ENCODE measurements at regions not wholly inside any gene's neighbourhood (a gene's known extent, or its start where the extent isn't known, plus 50 kb on each side); places are given as distances from the start of the nearest gene placed in this dataset.

- no peak for DNase-seq (ENCODE audit: low read depth)
Observed at GRCh38 chr2:158905341-158905740, 63.1 kb upstream of the TANC1 start.

- DNase-seq (ENCODE audit: low read depth): no peak
Observed at GRCh38 chr2:158905784-158906183, 62.7 kb upstream of the TANC1 start.

GRCh38 chr2:158907926-158908456 lies 60.4 kb upstream of the TANC1 start:
- no peak for DNase-seq (ENCODE audit: low read depth)

GRCh38 chr2:158912112-158912511 lies 56.3 kb upstream of the TANC1 start:
- DNase-seq (ENCODE audit: low read depth): no peak

GRCh38 chr2:158912765-158913164 lies 55.7 kb upstream of the TANC1 start:
- DNase-seq (ENCODE audit: low read depth): no peak

- DNase-seq (ENCODE audit: low read depth): no peak
Observed at GRCh38 chr2:158914066-158914465, 54.4 kb upstream of the TANC1 start.

GRCh38 chr2:158914731-158915130 lies 53.7 kb upstream of the TANC1 start:
- no peak for DNase-seq (ENCODE audit: low read depth)

GRCh38 chr2:158917121-158917520 lies 51.3 kb upstream of the TANC1 start:
- no peak for DNase-seq (ENCODE audit: low read depth)

- no peak for DNase-seq (ENCODE audit: low read depth)
Observed at GRCh38 chr2:158918452-158918851, 50.0 kb upstream of the TANC1 start.
